Type B pancreatic cell (in vitro differentiated cells): ENCODE measurements at regions not wholly inside any gene's neighbourhood (a gene's known extent, or its start where the extent isn't known, plus 50 kb on each side); places are given as distances from the start of the nearest gene placed in this dataset.

Experiments
- DNase-seq: peaks from one replicate; pipeline ENCODE4 v3.0.0; 2021; ENCODE audit warnings: mixed read lengths; ENCODE audit not compliant: unreplicated experiment; ENCODE audit errors: extremely low spot score
- H3K27ac Mint-ChIP-seq: 2 replicates; pipeline ENCODE4 v1.8.0; 2021; ENCODE audit warnings: mild to moderate bottlenecking, mixed read lengths
- H3K27me3 Mint-ChIP-seq: 2 replicates; pipeline ENCODE4 v1.8.0; 2021; ENCODE audit warnings: mixed read lengths
- H3K36me3 Mint-ChIP-seq: 2 replicates; pipeline ENCODE4 v1.8.0; 2021; ENCODE audit warnings: mixed read lengths
- H3K4me1 Mint-ChIP-seq: one replicate; pipeline ENCODE4 v1.8.0; 2021; ENCODE audit warnings: mixed read lengths; ENCODE audit not compliant: unreplicated experiment
- H3K4me3 Mint-ChIP-seq: 2 replicates; pipeline ENCODE4 v1.8.0; 2021; ENCODE audit warnings: mild to moderate bottlenecking, mixed read lengths
- H3K9me3 Mint-ChIP-seq: 2 replicates; pipeline ENCODE4 v1.8.0; 2021; ENCODE audit warnings: mixed read lengths
- CTCF ChIP-seq: fragments of 200-600 bp; sonication (generic); conservative IDR thresholded peaks from 2 replicates; pipeline ENCODE4 v1.5.0; 2021; ENCODE audit warnings: antibody characterized with exemption, mild to moderate bottlenecking

DNA sequence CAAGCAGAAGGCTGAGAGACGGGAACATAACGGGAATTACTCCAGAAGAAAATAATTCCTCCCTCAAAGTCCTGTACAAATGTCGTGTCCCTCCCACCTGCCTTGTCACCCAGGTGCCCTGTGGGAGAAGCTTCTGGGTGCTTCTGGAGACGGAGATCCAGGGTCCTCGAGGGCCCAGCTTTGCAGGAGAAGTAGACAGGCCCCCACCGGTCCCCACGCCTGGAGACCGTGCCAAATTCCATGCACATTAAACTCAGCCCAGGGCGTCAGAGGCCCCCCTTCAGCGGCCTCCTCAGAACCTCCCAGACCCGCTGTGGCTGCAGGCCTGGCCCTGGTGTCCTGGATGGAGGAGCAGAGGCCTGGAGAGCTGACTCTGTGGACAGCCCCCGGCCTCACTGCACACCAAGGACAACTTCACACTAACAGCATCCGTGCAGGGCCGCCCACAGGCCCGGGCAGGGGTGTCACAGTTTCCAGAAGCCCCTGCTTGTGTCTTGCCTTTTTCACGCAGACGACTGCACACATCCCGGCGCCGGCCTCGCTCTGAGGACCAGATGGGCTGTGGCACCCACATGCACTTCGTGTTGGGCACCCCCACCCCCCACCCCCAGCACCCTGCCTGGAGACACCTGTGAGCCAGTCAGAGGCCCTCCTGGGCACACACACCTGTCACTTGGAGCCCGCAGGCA is 734.3 kb downstream of the BRD1 start:
- Mint-ChIP-seq H3K36me3 (no peaks in the 10 kb centered on the region), H3K27ac (no peak overlapping the region), H3K9me3 (no peaks in the 10 kb centered on the region), H3K4me1 (no peaks in the 10 kb centered on the region), H3K4me3 (no peak overlapping the region), H3K27me3 (peaks cover 8% of the 10 kb centered on the region)
- no peak for DNase-seq
- no peak for TF ChIP-seq CTCF

DNA sequence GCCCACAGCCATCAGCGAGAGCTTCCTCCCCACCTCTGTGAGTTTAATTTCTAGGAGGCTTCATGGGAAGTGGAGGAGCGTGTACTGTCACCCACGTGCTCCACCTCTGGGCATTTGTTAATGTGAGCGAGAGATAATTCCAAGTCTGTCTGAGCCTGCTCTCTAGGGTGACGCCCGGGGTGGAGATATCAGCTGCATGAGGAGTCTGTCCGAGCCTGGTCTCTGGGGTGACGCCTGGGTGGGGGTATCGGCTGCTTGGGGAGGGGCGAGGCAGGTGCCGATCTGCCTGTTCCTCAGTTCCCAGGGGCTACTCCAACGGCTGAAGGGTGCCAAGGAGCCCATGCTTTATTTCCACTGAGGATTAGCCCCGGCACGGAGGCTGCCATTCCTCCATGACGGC is 735.0 kb downstream of the BRD1 start:
- no peak overlapping the region for H3K4me3 Mint-ChIP-seq
- no peak for TF ChIP-seq CTCF
- no peaks in the 10 kb centered on the region for H3K9me3 Mint-ChIP-seq
- H3K27ac Mint-ChIP-seq, result no peak overlapping the region
- peaks cover 12% of the 10 kb centered on the region for H3K27me3 Mint-ChIP-seq
- DNase-seq, result no peak
- H3K36me3 Mint-ChIP-seq, result no peaks in the 10 kb centered on the region
- no peaks in the 10 kb centered on the region for H3K4me1 Mint-ChIP-seq

- Mint-ChIP-seq H3K4me3 (no peak overlapping the region), H3K27ac (no peak overlapping the region), H3K4me1 (peaks cover 5% of the 10 kb centered on the region), H3K27me3 (peaks cover 16% of the 10 kb centered on the region), H3K36me3 (no peaks in the 10 kb centered on the region), H3K9me3 (no peaks in the 10 kb centered on the region)
- no peak for TF ChIP-seq CTCF
- DNase-seq, result no peak
Measured at GRCh38 chr22:49091917-49092545, 735.6 kb downstream of the BRD1 start.

DNA sequence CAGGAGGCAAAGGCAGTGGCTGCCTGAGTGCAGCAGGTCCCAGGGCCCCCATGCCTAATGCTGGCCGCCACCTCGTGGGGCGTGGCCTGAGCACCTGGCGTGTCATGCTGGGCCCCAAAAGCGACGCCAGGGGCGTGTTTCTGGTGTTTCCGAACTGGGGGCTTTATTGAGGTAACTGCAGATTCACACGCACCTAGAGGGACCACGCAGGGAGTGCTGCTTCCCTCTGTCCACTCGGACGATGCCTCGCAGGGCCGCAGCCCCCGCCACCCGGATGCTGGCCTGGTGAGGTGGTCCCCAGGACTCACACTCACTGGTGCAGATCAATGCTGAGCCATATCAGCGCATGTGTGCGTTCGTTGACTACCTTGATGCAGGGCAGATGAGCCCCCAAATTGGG is 736.2 kb downstream of the BRD1 start:
- peaks cover 17% of the 10 kb centered on the region for H3K27me3 Mint-ChIP-seq
- TF ChIP-seq CTCF, result no peak
- H3K36me3 Mint-ChIP-seq, result no peaks in the 10 kb centered on the region
- H3K27ac Mint-ChIP-seq, result no peak overlapping the region
- no peaks in the 10 kb centered on the region for H3K9me3 Mint-ChIP-seq
- H3K4me3 Mint-ChIP-seq, result no peak overlapping the region
- DNase-seq, result no peak
- H3K4me1 Mint-ChIP-seq, result peaks cover 5% of the 10 kb centered on the region

GRCh38 chr22:49090853-49091135 is 736.9 kb downstream of the BRD1 start:
- TF ChIP-seq CTCF, result no peak
- Mint-ChIP-seq H3K27me3 (peaks cover 22% of the 10 kb centered on the region), H3K4me1 (peaks cover 5% of the 10 kb centered on the region), H3K9me3 (no peaks in the 10 kb centered on the region), H3K27ac (no peak overlapping the region), H3K36me3 (no peaks in the 10 kb centered on the region), H3K4me3 (no peak overlapping the region)
- DNase-seq, result no peak
